ENCODE measurements at regions not wholly inside any gene's neighbourhood (a gene's known extent, or its start where the extent isn't known, plus 50 kb on each side); places are given as distances from the start of the nearest gene placed in this dataset.

DNA sequence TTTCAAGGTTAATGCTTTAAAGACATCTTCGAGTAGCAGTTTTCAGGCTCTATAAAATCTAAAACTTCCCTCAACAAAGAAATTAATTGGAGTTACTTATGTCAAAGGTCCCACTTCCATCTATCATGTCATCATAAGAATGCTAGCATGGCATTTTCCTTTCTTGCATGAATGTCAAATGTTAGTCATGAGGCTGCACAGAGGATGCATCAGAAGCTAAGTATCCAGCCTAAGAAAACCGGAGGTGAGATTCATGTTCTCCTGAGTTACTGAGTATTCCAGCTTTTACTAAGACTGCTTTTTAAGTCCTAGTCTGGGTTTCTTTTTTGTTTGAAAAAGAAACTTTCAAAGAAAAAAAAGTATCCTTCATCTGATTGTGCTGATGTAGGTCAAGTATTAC is 130.6 kb upstream of the CDH19 start:
- no peaks in the 10 kb centered on the region for H3K36me3 Mint-ChIP-seq (ENCODE audit: low read depth)
- H3K9me3 Mint-ChIP-seq (ENCODE audit: low read depth): no peaks in the 10 kb centered on the region
- DNase-seq (ENCODE audit: low spot score): no peak
- H3K4me1 Mint-ChIP-seq (ENCODE audit: low read depth): peaks cover 7% of the 10 kb centered on the region
- no peak overlapping the region for H3K27ac Mint-ChIP-seq (ENCODE audit: unreplicated experiment)
- no peaks in the 10 kb centered on the region for H3K27me3 Mint-ChIP-seq (ENCODE audit: low read depth)
- TF ChIP-seq, protein P1, sequence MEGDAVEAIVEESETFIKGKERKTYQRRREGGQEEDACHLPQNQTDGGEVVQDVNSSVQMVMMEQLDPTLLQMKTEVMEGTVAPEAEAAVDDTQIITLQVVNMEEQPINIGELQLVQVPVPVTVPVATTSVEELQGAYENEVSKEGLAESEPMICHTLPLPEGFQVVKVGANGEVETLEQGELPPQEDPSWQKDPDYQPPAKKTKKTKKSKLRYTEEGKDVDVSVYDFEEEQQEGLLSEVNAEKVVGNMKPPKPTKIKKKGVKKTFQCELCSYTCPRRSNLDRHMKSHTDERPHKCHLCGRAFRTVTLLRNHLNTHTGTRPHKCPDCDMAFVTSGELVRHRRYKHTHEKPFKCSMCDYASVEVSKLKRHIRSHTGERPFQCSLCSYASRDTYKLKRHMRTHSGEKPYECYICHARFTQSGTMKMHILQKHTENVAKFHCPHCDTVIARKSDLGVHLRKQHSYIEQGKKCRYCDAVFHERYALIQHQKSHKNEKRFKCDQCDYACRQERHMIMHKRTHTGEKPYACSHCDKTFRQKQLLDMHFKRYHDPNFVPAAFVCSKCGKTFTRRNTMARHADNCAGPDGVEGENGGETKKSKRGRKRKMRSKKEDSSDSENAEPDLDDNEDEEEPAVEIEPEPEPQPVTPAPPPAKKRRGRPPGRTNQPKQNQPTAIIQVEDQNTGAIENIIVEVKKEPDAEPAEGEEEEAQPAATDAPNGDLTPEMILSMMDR (IDR thresholded peaks at IDR 0.05): no peak
- H3K4me3 Mint-ChIP-seq (ENCODE audit: unreplicated experiment): no peak overlapping the region

DNA sequence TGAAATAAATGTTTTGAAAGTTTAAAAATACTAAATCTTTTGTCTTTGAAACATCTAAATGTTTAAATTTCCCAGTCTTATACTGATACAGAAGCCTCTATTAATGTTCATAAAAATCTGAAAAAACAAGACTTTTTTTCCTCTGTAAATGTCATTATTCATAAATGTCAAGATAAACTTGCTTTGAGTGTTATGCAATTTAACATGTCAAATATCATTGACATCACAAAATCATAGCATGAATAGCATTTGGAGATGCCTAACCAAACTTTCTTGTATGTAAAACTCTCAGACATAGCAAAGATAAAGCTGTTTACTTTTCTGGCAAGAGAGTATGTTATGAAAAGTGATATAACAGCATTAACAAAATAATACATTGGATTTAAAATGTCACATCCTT is 128.0 kb upstream of the CDH19 start:
- Mint-ChIP-seq H3K4me1 (ENCODE audit: low read depth) (peaks cover 9% of the 10 kb centered on the region), H3K9me3 (ENCODE audit: low read depth) (no peaks in the 10 kb centered on the region), H3K36me3 (ENCODE audit: low read depth) (no peaks in the 10 kb centered on the region), H3K27ac (ENCODE audit: unreplicated experiment) (no peak overlapping the region), H3K27me3 (ENCODE audit: low read depth) (no peaks in the 10 kb centered on the region), H3K4me3 (ENCODE audit: unreplicated experiment) (no peak overlapping the region)
- TF ChIP-seq, protein P1 (IDR thresholded peaks at IDR 0.05): no peak
- no peak for DNase-seq (ENCODE audit: low spot score)

DNA sequence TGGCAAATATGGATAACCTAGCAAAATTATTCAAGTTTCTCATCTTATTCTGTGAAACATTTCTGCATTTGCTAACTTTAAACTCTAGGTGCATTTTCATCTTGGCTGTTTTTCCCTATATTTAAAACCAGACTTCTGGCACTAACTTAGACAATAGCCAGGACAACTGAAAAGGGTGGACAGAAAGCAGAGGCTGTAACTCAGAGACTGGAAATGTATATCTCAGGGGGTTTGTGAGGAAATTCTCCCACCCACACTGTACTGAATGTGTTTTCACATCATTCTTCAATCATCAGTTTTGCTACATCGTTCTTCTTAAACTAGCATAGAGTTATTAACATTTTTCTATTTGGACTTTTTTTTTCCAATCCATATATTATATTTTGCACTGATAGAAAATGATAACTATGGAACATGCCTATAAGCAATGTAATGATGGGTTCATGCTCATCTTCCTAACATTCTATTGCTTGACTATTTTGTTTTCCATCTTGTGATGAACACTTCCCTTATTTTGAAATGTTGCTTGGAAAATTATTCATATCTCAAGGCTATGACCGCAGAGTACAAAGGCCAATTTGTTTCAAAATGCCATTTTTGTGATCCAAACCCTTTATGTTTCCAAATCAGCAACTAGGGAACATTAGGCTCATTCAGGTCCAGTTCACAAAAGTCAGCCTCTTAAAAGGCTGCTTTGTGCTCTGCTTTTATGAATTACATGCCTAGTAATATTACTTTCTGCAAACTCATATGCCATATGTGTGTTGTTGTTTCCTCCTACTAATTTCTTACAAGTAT is 125.8 kb upstream of the CDH19 start:
- Mint-ChIP-seq H3K9me3 (ENCODE audit: low read depth) (no peaks in the 10 kb centered on the region), H3K27me3 (ENCODE audit: low read depth) (no peaks in the 10 kb centered on the region), H3K36me3 (ENCODE audit: low read depth) (no peaks in the 10 kb centered on the region), H3K4me3 (ENCODE audit: unreplicated experiment) (no peak overlapping the region), H3K27ac (ENCODE audit: unreplicated experiment) (no peak overlapping the region), H3K4me1 (ENCODE audit: low read depth) (peaks cover 10% of the 10 kb centered on the region)
- DNase-seq (ENCODE audit: low spot score): no peak
- TF ChIP-seq, protein P1 (IDR thresholded peaks at IDR 0.05): no peak

DNA sequence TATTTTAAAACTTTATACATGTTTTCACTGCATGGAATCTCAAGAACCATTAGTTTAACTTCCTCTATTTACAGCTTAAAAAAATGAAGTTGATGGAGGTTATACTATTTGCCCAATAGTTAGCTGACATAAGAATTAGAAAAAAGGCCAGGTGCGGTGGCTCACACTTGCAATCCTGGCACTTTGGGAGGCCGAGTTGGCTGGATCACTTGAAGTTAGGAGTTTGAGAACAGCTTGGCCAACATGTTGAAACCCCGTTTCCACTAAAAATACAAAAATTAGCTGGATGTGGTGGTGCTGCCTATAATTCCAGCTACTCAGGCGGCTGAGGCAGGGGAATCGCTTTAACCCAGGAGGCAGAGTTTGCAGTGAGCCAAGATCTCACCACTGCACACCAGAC is 125.1 kb upstream of the CDH19 start:
- H3K4me1 Mint-ChIP-seq (ENCODE audit: low read depth): peaks cover 9% of the 10 kb centered on the region
- H3K4me3 Mint-ChIP-seq (ENCODE audit: unreplicated experiment): no peak overlapping the region
- no peaks in the 10 kb centered on the region for H3K36me3 Mint-ChIP-seq (ENCODE audit: low read depth)
- H3K9me3 Mint-ChIP-seq (ENCODE audit: low read depth): no peaks in the 10 kb centered on the region
- no peak overlapping the region for H3K27ac Mint-ChIP-seq (ENCODE audit: unreplicated experiment)
- DNase-seq (ENCODE audit: low spot score): no peak
- TF ChIP-seq, protein P1 (IDR thresholded peaks at IDR 0.05): no peak
- no peaks in the 10 kb centered on the region for H3K27me3 Mint-ChIP-seq (ENCODE audit: low read depth)

DNA sequence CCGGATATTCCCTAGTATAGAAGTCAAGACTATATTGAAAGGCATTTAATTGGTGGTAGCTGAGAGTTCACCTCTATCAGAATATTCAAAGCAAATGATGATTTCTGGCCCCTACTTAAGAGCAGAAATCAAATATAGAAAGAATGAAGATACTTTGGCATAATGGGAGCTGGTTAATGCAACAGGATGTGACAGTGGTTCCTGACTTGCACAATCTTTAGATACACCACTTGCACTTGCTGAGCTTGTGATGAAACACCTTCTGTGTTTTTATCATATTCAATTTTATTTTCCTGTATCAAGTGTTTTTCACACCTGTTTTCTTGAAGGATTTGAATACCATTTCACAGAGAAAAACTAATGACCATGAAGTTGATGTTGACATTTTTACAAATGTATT is 124.1 kb upstream of the CDH19 start:
- TF ChIP-seq, protein P1 (IDR thresholded peaks at IDR 0.05): no peak
- H3K27me3 Mint-ChIP-seq (ENCODE audit: low read depth): no peaks in the 10 kb centered on the region
- H3K9me3 Mint-ChIP-seq (ENCODE audit: low read depth): no peaks in the 10 kb centered on the region
- H3K36me3 Mint-ChIP-seq (ENCODE audit: low read depth): no peaks in the 10 kb centered on the region
- no peak for DNase-seq (ENCODE audit: low spot score)
- no peak overlapping the region for H3K27ac Mint-ChIP-seq (ENCODE audit: unreplicated experiment)
- H3K4me1 Mint-ChIP-seq (ENCODE audit: low read depth): peaks cover 9% of the 10 kb centered on the region
- no peak overlapping the region for H3K4me3 Mint-ChIP-seq (ENCODE audit: unreplicated experiment)

All from chondrocyte (in vitro differentiated cells).